ENCODE measurements at regions not wholly inside any gene's neighbourhood (a gene's known extent, or its start where the extent isn't known, plus 50 kb on each side); places are given as distances from the start of the nearest gene placed in this dataset.

GRCh38 chr3:22893644-22894325, 309.3 kb upstream of the UBE2E2 start:
- DNase-seq, result no peak
- H3K4me1 Mint-ChIP-seq, result no peaks in the 10 kb centered on the region
- peaks cover 0 to 6% (median under 1%) of the 10 kb centered on the region in 6 donors for H3K9me3 Mint-ChIP-seq
- H3K36me3 Mint-ChIP-seq, result no peaks in the 10 kb centered on the region
- H3K27me3 Mint-ChIP-seq (ENCODE audit: low read depth in 3 of 3), result no peaks in the 10 kb centered on the region
- H3K27ac Mint-ChIP-seq, result no peak overlapping the region
- H3K4me3 Mint-ChIP-seq, result no peak overlapping the region

- Mint-ChIP-seq H3K4me1 (no peaks in the 10 kb centered on the region), H3K4me3 (no peak overlapping the region), H3K9me3 (peaks cover 0 to 6% (median under 1%) of the 10 kb centered on the region in 6 donors), H3K36me3 (no peaks in the 10 kb centered on the region), H3K27me3 (ENCODE audit: low read depth in 3 of 3) (no peaks in the 10 kb centered on the region), H3K27ac (no peak overlapping the region)
- no peak for DNase-seq
Observed at GRCh38 chr3:22894865-22895264, 308.3 kb upstream of the UBE2E2 start.

DNA sequence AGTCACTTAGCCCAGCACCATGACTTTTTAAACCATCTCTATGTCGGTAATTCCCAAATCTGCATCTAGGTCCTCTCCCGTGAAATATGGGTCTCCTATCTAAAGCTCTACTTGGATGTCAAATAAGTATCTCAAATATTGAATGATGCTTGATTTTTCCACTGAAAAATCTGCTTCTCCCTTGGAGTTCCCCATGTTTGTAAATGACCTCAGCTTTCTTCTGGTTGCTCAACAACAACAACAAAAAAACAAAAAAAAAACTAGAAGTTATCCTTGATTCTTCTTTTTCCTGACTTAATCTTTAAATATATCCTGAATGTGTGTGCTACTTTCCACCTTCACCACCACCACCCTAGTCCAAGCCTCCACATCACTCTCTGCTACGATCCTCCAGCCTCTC, 307.5 kb upstream of the UBE2E2 start:
- Mint-ChIP-seq H3K9me3 (peaks cover 0 to 8% (median 4%) of the 10 kb centered on the region in 6 donors), H3K36me3 (no peaks in the 10 kb centered on the region), H3K4me3 (no peak overlapping the region), H3K27me3 (ENCODE audit: low read depth in 3 of 3) (no peaks in the 10 kb centered on the region), H3K4me1 (no peaks in the 10 kb centered on the region), H3K27ac (no peak overlapping the region)
- DNase-seq, result no peak

DNA sequence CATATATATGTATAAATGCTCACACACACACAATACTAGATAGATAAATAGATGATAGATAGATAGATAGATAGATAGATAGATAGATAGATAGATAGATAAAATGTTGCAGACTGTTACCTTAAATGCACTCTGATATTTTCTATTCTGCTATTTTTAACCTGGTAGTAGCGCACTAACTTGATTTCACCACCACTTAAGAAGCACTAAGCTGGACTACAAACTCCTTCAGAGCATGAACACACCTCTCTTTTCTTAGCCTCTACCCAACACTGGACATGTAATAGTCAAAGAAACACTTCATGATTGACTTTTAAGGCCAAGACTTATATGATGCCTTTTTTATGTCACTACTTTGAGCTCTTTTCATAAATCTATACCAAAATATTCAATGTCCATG, 304.6 kb upstream of the UBE2E2 start:
- Mint-ChIP-seq H3K4me1 (no peaks in the 10 kb centered on the region), H3K27ac (no peak overlapping the region), H3K4me3 (no peak overlapping the region), H3K27me3 (ENCODE audit: low read depth in 3 of 3) (no peaks in the 10 kb centered on the region), H3K36me3 (no peaks in the 10 kb centered on the region), H3K9me3 (peaks cover 0 to 16% (median 6%) of the 10 kb centered on the region in 6 donors)
- no peak for DNase-seq

GRCh38 chr3:22899441-22899840, 303.7 kb upstream of the UBE2E2 start:
- Mint-ChIP-seq H3K27me3 (ENCODE audit: low read depth in 3 of 3) (no peaks in the 10 kb centered on the region), H3K36me3 (peaks cover 0 to 3% (median 0%) of the 10 kb centered on the region in 3 donors), H3K4me3 (no peak overlapping the region), H3K27ac (no peak overlapping the region), H3K9me3 (peaks cover 0 to 16% (median 7%) of the 10 kb centered on the region in 6 donors), H3K4me1 (no peaks in the 10 kb centered on the region)
- DNase-seq, result no peak

- Mint-ChIP-seq H3K9me3 (peaks cover 0 to 16% (median 8%) of the 10 kb centered on the region in 6 donors), H3K36me3 (peaks cover 0 to 4% (median 0%) of the 10 kb centered on the region in 3 donors), H3K27me3 (ENCODE audit: low read depth in 3 of 3) (no peaks in the 10 kb centered on the region), H3K4me3 (no peak overlapping the region), H3K27ac (no peak overlapping the region), H3K4me1 (no peaks in the 10 kb centered on the region)
- no peak for DNase-seq
Observed at GRCh38 chr3:22900296-22900695, 302.8 kb upstream of the UBE2E2 start.

DNA sequence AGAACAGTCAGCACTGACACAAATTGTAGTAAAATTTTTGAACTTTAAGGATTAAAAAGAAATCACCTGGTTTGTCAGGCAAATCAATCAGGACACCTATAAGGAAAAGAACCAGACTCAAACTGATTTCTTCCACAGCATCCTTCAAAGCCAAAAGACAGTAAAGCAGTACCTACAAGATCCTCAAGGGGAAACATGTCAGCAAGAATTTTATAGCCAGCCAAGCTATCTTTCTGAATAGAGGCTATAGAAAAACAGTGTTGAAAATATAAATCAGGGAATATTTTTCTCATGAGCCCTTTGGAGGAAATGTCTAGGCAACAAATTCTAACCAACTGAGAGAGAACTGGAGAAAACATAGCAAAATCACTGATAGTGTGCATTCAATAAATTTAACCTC, 301.4 kb upstream of the UBE2E2 start:
- Mint-ChIP-seq H3K27me3 (ENCODE audit: low read depth in 3 of 3) (no peaks in the 10 kb centered on the region), H3K9me3 (peaks cover 0 to 16% (median 6%) of the 10 kb centered on the region in 6 donors), H3K4me3 (no peak overlapping the region), H3K36me3 (peaks cover 0 to 4% (median 0%) of the 10 kb centered on the region in 3 donors), H3K27ac (no peak overlapping the region), H3K4me1 (no peaks in the 10 kb centered on the region)
- DNase-seq, result no peak

GRCh38 chr3:22907161-22907780, 295.9 kb upstream of the UBE2E2 start:
- Mint-ChIP-seq H3K27ac (no peak overlapping the region), H3K4me3 (no peak overlapping the region), H3K4me1 (no peaks in the 10 kb centered on the region), H3K9me3 (peaks cover 0 to 5% (median under 1%) of the 10 kb centered on the region in 6 donors), H3K36me3 (peaks cover 0 to 4% (median 0%) of the 10 kb centered on the region in 3 donors), H3K27me3 (ENCODE audit: low read depth in 3 of 3) (no peaks in the 10 kb centered on the region)
- no peak for DNase-seq

DNA sequence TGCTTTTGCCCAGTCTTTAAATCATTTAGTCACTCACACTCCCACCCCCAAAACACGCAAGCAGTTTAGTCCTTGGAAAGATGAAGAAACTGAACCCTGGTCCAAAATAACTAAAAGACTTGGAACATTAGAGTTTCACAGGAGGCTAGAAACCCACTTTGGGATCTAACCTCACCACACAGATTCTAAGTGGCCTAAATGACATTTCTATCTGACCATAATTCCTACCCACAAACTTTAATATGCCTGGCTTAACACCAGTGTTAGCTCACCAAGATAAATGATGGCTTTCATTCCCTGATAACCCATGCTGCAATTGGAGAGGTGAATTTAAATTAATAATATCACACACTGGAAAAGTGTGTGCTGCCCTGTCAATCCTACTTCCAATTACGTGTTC, 295.3 kb upstream of the UBE2E2 start:
- no peak for DNase-seq
- peaks cover 0 to 4% (median 0%) of the 10 kb centered on the region in 3 donors for H3K36me3 Mint-ChIP-seq
- no peak overlapping the region for H3K4me3 Mint-ChIP-seq
- no peaks in the 10 kb centered on the region for H3K4me1 Mint-ChIP-seq
- H3K27ac Mint-ChIP-seq, result no peak overlapping the region
- no peaks in the 10 kb centered on the region for H3K27me3 Mint-ChIP-seq (ENCODE audit: low read depth in 3 of 3)
- H3K9me3 Mint-ChIP-seq, result peaks cover 0 to 5% (median under 1%) of the 10 kb centered on the region in 6 donors

- Mint-ChIP-seq H3K9me3 (peaks cover 0 to 5% (median under 1%) of the 10 kb centered on the region in 6 donors), H3K27ac (no peak overlapping the region), H3K36me3 (peaks cover 0 to 4% (median 0%) of the 10 kb centered on the region in 3 donors), H3K4me3 (no peak overlapping the region), H3K4me1 (no peaks in the 10 kb centered on the region), H3K27me3 (ENCODE audit: low read depth in 3 of 3) (no peaks in the 10 kb centered on the region)
- DNase-seq, result no peak
Observed at GRCh38 chr3:22908989-22909507, 294.1 kb upstream of the UBE2E2 start.

DNA sequence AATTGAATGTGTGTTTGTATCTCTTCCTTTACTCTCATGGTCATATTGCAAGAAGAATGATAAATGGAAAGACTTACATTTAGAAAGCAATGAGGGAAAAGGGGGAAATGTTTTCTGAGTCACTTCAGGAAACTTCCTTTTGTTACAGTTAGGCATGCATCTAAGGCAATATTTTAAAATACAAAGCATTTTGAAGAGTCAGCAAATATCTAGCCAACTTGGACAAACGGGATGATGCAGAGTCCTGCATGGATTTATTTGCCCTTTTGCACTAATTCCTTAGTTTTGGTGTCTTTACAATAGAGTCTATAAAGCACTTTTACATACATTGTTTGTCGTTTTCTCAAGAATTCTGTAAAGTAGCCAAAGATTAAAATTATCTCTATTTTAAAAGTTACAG, 286.2 kb upstream of the UBE2E2 start:
- H3K9me3 Mint-ChIP-seq, result peaks cover 0 to 5% (median 0%) of the 10 kb centered on the region in 6 donors
- no peak overlapping the region for H3K27ac Mint-ChIP-seq
- peaks cover 0 to 2% (median 0%) of the 10 kb centered on the region in 3 donors for H3K27me3 Mint-ChIP-seq (ENCODE audit: low read depth in 3 of 3)
- DNase-seq, result no peak
- no peaks in the 10 kb centered on the region for H3K4me1 Mint-ChIP-seq
- no peak overlapping the region for H3K4me3 Mint-ChIP-seq
- no peaks in the 10 kb centered on the region for H3K36me3 Mint-ChIP-seq

- Mint-ChIP-seq H3K36me3 (no peaks in the 10 kb centered on the region), H3K4me3 (no peak overlapping the region), H3K27ac (no peak overlapping the region), H3K4me1 (no peaks in the 10 kb centered on the region), H3K27me3 (ENCODE audit: low read depth in 3 of 3) (peaks cover 0 to 2% (median 0%) of the 10 kb centered on the region in 3 donors), H3K9me3 (peaks cover 0 to 5% (median 0%) of the 10 kb centered on the region in 6 donors)
- DNase-seq, result no peak
Observed at GRCh38 chr3:22920006-22920405, 283.1 kb upstream of the UBE2E2 start.

DNA sequence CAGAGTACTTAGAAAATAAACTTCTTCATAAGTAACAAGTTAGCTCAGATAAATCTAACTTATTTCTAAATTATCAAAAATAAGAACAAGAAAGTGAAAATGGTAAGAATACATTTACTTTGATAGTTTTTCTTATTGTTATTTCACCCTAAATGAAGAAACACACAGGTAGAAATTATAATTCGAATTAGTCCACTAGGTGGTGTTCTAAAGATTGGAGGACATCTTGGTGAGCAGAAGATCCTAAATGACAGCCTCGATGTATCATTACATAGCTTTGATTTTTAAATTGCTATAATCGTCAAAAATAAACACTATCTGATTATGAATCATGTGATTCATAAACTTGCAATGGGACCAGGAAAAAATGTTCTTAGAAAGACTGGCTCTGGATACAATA, 280.8 kb upstream of the UBE2E2 start:
- no peaks in the 10 kb centered on the region for H3K36me3 Mint-ChIP-seq
- no peaks in the 10 kb centered on the region for H3K4me1 Mint-ChIP-seq
- peaks cover 0 to 4% (median 2%) of the 10 kb centered on the region in 6 donors for H3K9me3 Mint-ChIP-seq
- DNase-seq, result no peak
- H3K4me3 Mint-ChIP-seq, result no peak overlapping the region
- peaks cover 0 to 2% (median 0%) of the 10 kb centered on the region in 3 donors for H3K27me3 Mint-ChIP-seq (ENCODE audit: low read depth in 3 of 3)
- H3K27ac Mint-ChIP-seq, result no peak overlapping the region

DNA sequence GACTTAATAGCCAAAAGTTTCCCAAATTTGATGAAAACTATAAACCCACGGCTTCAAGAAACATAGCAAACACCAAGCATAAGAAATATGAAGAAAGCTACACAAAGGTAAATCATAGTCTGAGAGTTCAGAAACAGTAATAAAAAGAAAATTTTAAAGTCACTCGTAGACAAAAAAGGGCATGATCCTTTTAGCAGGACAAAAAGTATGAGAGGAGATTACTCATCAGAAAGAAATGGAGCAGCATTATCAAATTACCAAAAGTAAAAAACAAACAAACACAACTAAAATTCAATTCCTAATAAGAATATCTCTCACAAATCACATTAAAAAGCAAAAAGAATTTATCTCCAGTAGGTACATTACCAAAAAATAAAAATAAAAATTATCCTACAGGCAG, 279.4 kb upstream of the UBE2E2 start:
- Mint-ChIP-seq H3K36me3 (no peaks in the 10 kb centered on the region), H3K27me3 (ENCODE audit: low read depth in 3 of 3) (peaks cover 0 to 2% (median 0%) of the 10 kb centered on the region in 3 donors), H3K9me3 (peaks cover 0 to 4% (median 0%) of the 10 kb centered on the region in 6 donors), H3K27ac (no peak overlapping the region), H3K4me3 (no peak overlapping the region), H3K4me1 (no peaks in the 10 kb centered on the region)
- no peak for DNase-seq

Measured in immature natural killer cell (primary cell).